Mesothelial cell of epicardium (in vitro differentiated cells): ENCODE measurements at regions not wholly inside any gene's neighbourhood (a gene's known extent, or its start where the extent isn't known, plus 50 kb on each side); places are given as distances from the start of the nearest gene placed in this dataset.
"Not testable (repeated sequence)": the region's sequence is repeated elsewhere in the genome, so short reads cannot be mapped to it uniquely, and the experiment has no call there.

Experiments used
- DNase-seq, 2 experiments: peaks; one replicate each; pipeline ENCODE4 v3.0.0; 2021; ENCODE audit warnings: low spot score in 2 of 2; ENCODE audit not compliant: unreplicated experiment in 2 of 2
- H3K27ac Mint-ChIP-seq: 2 replicates; pipeline ENCODE4 v1.8.0; 2021; ENCODE audit warnings: mixed read lengths
- H3K27me3 Mint-ChIP-seq: 2 replicates; pipeline ENCODE4 v1.8.0; 2021; ENCODE audit warnings: low read depth, mixed read lengths
- H3K36me3 Mint-ChIP-seq: 2 replicates; pipeline ENCODE4 v1.8.0; 2021; ENCODE audit warnings: mixed read lengths
- H3K4me1 Mint-ChIP-seq: 2 replicates; pipeline ENCODE4 v1.8.0; 2021; ENCODE audit warnings: mixed read lengths
- H3K4me3 Mint-ChIP-seq: 2 replicates; pipeline ENCODE4 v1.8.0; 2021; ENCODE audit warnings: mild to moderate bottlenecking, moderate library complexity, mixed read lengths
- H3K9me3 Mint-ChIP-seq: 2 replicates; pipeline ENCODE4 v1.8.0; 2021; ENCODE audit warnings: mixed read lengths
- CTCF ChIP-seq: fragments of 200-600 bp; sonication (generic); IDR thresholded peaks from one replicate; pipeline ENCODE4 v1.5.0; 2021; ENCODE audit warnings: antibody characterized with exemption; ENCODE audit not compliant: unreplicated experiment

DNA sequence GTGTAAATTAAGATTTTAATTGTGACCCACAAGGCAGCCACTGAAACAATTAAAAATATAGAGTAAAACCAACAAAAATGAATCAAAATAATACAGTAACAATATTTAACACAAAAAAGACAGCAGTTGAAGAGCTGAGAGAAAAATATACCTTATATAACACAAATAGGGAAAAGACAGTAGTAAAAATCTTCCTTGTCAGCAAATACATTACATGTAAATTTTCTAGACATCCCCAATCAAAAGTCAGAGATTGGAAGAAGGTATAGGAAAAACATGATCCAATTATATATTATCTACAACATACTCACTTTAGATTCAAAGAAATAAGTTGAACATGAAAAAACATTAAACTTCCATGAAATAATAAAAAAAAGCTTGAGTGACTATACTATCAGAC lies 330.8 kb downstream of the UBE2NL start:
- Mint-ChIP-seq H3K4me1 (no peaks in the 10 kb centered on the region), H3K36me3 (no peaks in the 10 kb centered on the region), H3K27me3 (peaks cover 3% of the 10 kb centered on the region), H3K4me3 (no peak overlapping the region), H3K9me3 (peaks cover 27% of the 10 kb centered on the region), H3K27ac (no peak overlapping the region)
- DNase-seq = no peak
- TF ChIP-seq CTCF = no peak

DNA sequence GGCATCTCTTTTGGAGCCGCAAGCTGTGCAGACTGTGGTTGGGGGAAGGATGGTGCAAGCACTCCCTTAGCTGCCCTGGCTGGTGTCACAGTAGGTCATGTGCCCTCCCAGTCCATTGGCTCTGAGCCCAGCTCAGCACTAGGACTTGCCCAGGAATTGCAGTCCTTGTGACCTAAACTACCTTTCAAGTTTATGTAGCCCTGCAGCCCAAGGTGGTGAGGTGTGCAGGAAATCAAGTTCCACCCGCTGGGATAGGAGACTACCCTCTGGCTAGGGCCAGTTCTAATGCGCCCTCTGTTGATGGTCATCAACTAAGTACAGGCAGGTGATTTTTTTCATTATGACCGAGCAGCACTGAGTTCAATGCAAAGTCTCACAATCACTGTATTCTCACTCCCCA lies 335.2 kb downstream of the UBE2NL start:
- H3K27me3 Mint-ChIP-seq = peaks cover 3% of the 10 kb centered on the region
- no peaks in the 10 kb centered on the region for H3K4me1 Mint-ChIP-seq
- TF ChIP-seq CTCF = no peak
- H3K9me3 Mint-ChIP-seq = peaks cover 18% of the 10 kb centered on the region
- no peak overlapping the region for H3K27ac Mint-ChIP-seq
- DNase-seq = no peak
- H3K4me3 Mint-ChIP-seq = no peak overlapping the region
- no peaks in the 10 kb centered on the region for H3K36me3 Mint-ChIP-seq

DNA sequence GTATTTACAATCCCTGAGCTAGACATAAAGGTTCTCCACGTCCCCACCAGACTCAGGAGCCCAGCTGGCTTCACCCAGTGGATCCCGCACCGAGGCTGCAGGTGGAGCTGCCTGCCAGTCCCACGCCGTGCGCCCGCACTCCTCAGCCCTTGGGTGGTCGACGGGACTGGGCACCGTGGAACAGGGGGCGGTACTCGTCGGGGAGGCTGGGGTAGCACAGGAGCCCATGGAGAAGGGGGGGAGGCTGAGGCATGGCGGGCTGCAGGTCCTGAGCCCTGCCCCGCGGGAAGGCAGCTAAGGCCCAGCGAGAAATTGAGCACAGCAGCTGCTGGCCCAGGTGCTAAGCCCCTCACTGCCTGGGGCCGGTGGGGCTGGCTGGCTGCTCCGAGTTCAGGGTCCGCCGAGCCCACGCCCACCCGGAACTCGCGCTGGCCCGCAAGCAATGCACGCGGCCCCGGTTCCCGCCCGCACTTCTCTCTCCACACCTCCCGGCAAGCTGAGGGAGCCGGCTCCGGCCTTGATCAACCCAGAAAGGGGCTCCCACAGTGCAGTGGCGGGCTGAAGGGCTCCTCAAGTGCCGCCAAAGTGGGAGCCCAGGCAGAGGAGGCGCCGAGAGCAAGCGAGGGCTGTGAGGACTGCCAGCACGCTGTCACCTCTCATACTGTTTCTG lies 347.4 kb downstream of the UBE2NL start:
- H3K27me3 Mint-ChIP-seq, DNase-seq, H3K4me3 Mint-ChIP-seq, H3K4me1 Mint-ChIP-seq, H3K27ac Mint-ChIP-seq, H3K36me3 Mint-ChIP-seq: not testable (repeated sequence)
- peaks cover 59% of the 10 kb centered on the region for H3K9me3 Mint-ChIP-seq

DNA sequence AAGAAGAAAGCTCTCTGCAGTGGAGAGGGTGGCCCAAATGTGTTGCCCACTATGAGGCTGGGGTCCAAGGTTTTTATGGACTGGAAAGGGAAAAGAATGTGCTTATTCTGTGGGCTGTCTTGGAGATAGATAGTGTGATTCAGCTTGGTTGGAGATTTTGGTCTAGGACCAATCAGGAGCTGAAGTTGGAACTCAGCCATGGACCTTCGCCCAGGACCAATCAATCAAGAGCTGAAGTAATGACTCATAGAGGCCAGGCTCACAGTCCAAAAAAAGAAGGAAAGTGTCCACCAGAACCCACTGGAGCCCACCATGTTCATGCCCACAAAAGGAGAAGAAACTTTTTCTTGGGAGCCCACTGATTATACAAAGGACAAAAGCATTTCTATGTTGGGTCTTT lies 369.5 kb downstream of the UBE2NL start:
- TF ChIP-seq CTCF = no peak
- DNase-seq = no peak
- H3K36me3 Mint-ChIP-seq = no peaks in the 10 kb centered on the region
- no peak overlapping the region for H3K27ac Mint-ChIP-seq
- H3K27me3 Mint-ChIP-seq = no peaks in the 10 kb centered on the region
- H3K4me1 Mint-ChIP-seq = no peaks in the 10 kb centered on the region
- no peak overlapping the region for H3K4me3 Mint-ChIP-seq
- peaks cover 54% of the 10 kb centered on the region for H3K9me3 Mint-ChIP-seq

GRCh38 chrX:144259054-144259453 lies 375.2 kb downstream of the UBE2NL start:
- TF ChIP-seq CTCF = no peak
- no peak overlapping the region for H3K4me3 Mint-ChIP-seq
- H3K4me1 Mint-ChIP-seq = no peaks in the 10 kb centered on the region
- H3K27me3 Mint-ChIP-seq = no peaks in the 10 kb centered on the region
- no peak overlapping the region for H3K27ac Mint-ChIP-seq
- no peaks in the 10 kb centered on the region for H3K36me3 Mint-ChIP-seq
- peaks cover 57% of the 10 kb centered on the region for H3K9me3 Mint-ChIP-seq
- DNase-seq = no peak

DNA sequence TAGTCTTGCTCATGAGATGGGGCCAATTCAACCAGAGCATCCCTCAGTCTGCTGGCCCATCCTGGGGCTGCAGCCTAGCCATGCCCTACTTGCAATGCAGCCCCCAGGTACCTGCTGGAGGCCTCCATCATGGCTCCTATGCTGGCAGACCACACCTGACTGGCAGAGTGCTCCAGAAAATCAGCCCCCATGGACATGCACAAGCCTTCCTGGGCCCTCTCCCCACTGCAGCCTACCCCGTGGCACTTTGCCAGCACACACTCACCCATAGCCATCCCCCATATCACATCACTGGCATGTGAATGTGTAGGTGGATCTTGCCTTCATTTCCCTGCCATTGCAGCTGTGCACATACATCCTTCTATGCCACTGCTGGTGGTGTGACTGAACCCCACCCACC lies 381.8 kb downstream of the UBE2NL start:
- no peaks in the 10 kb centered on the region for H3K27me3 Mint-ChIP-seq

More for the DNA sequence above, 381.8 kb downstream of the UBE2NL start:
- peaks cover 75% of the 10 kb centered on the region for H3K9me3 Mint-ChIP-seq
- H3K27ac Mint-ChIP-seq = no peak overlapping the region
- H3K36me3 Mint-ChIP-seq = peaks cover 2% of the 10 kb centered on the region
- H3K4me3 Mint-ChIP-seq = no peak overlapping the region
- DNase-seq = no peak
- TF ChIP-seq CTCF = no peak
- H3K4me1 Mint-ChIP-seq = no peaks in the 10 kb centered on the region
